HAP-1 (cell line): ENCODE measurements at regions not wholly inside any gene's neighbourhood (a gene's known extent, or its start where the extent isn't known, plus 50 kb on each side); places are given as distances from the start of the nearest gene placed in this dataset.
A peak's percentile ranks its signal among the peaks of the same experiment; 100 is the strongest.

ENCODE experiments used
- DNase-seq, 2 experiments: peaks; one replicate each; pipeline ENCODE4 v3.0.0-alpha.2; 2016 to 2020; ENCODE audit warnings: low spot score in 2 of 2
- H3K27me3 ChIP-seq: fragments of 250-450 bp; sonication (Bioruptor Pico); 2 replicates; pipeline ENCODE4 v1.5.1; 2020; ENCODE audit warnings: low read depth, mild to moderate bottlenecking, moderate library complexity
- H3K36me3 ChIP-seq: fragments of 250-450 bp; sonication (Bioruptor Pico); replicated peaks from 2 replicates; pipeline ENCODE4 v1.5.1; 2020; ENCODE audit warnings: mild to moderate bottlenecking
- H3K4me1 ChIP-seq: fragments of 250-450 bp; sonication (Bioruptor Pico); 2 replicates; pipeline ENCODE4 v1.5.1; 2020; ENCODE audit warnings: mild to moderate bottlenecking
- H3K4me3 ChIP-seq: fragments of 250-450 bp; sonication (Bioruptor Pico); 2 replicates; pipeline ENCODE4 v1.5.1; 2020; ENCODE audit warnings: mild to moderate bottlenecking, moderate library complexity
- H3K9me3 ChIP-seq: fragments of 250-450 bp; sonication (Bioruptor Pico); 2 replicates; pipeline ENCODE4 v1.5.1; 2020; ENCODE audit warnings: mild to moderate bottlenecking, moderate library complexity
- in situ Hi-C: fragments of 300-500 bp; cut with MboI; formaldehyde crosslinking; loops from 3 replicates; pipeline ENCODE4 v1.14.3; 2020; ENCODE audit warnings: low sequenced_read_pairs, inconsistent platforms, mixed read lengths

GRCh38 chr6:156310701-156311100 lies 466.5 kb upstream of the ARID1B start:
- Histone ChIP-seq H3K27me3 (no peaks in the 10 kb centered on the region), H3K4me3 (no peak overlapping the region), H3K9me3 (no peaks in the 10 kb centered on the region), H3K36me3 (no peaks in the 10 kb centered on the region), H3K4me1 (peaks cover 8% of the 10 kb centered on the region)
- no peak for DNase-seq
- in situ Hi-C loops = no loop called here

- in situ Hi-C loops = no loop called here
- H3K4me3 ChIP-seq = no peak overlapping the region
- H3K36me3 ChIP-seq = no peaks in the 10 kb centered on the region
- DNase-seq = no peak
- H3K9me3 ChIP-seq = no peaks in the 10 kb centered on the region
- no peaks in the 10 kb centered on the region for H3K27me3 ChIP-seq
- H3K4me1 ChIP-seq = peaks cover 8% of the 10 kb centered on the region
Measured at GRCh38 chr6:156309017-156309416, 468.2 kb upstream of the ARID1B start.

- in situ Hi-C loops = no loop called here
Measured at GRCh38 chr6:156308604-156309003, 468.6 kb upstream of the ARID1B start.

DNA sequence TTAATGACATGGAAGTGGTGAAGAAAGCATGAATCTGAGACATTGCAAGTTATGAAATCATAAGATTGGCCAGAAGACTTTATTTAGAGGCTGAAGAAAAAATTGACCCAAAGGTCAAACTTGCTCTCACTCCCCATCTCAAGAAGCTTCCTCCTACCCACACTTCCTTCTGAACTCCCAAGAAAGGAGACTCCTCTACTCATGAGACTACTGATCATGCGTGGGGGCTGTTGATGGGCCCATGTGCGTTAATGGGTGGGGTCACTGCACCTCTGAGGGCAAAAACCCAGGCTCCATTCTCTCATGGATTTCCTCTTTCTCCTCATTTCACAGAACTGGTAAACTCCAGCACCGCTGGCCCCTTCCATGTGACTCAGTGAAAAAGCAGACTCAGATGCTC lies 470.6 kb upstream of the ARID1B start:
- in situ Hi-C loops = no loop called here
- no peak overlapping the region for H3K4me3 ChIP-seq
- H3K27me3 ChIP-seq = no peaks in the 10 kb centered on the region
- H3K36me3 ChIP-seq = no peaks in the 10 kb centered on the region
- no peak for DNase-seq
- peaks cover 8% of the 10 kb centered on the region for H3K4me1 ChIP-seq
- H3K9me3 ChIP-seq = no peaks in the 10 kb centered on the region

More at GRCh38 chr6:156308604-156309003, 468.6 kb upstream of the ARID1B start:
- Histone ChIP-seq H3K4me3 (no peak overlapping the region), H3K27me3 (no peaks in the 10 kb centered on the region), H3K4me1 (peaks cover 8% of the 10 kb centered on the region), H3K9me3 (no peaks in the 10 kb centered on the region), H3K36me3 (no peaks in the 10 kb centered on the region)
- no peak for DNase-seq

DNA sequence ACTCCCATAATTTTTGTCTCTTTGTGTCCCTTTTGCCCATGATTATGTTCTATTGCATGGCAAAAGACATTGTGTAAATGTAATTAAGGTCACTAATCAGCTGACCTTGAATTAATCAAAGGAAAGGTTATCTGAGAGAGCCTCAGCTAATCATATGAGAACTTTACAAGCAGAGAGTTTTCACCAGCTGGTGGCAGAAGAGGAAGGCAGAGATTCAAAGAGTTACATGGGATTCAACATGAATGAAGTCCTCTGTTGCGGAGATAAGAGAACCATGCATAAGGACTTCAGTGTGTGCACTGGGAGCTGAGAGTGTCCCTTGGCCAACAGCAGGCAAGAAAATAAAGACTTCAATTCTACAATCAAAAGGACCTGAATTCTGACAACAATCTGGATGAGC lies 494.1 kb upstream of the ARID1B start:
- no peaks in the 10 kb centered on the region for H3K9me3 ChIP-seq
- H3K36me3 ChIP-seq = no peaks in the 10 kb centered on the region
- in situ Hi-C loops = no loop called here
- DNase-seq = no peak
- peaks cover 5% of the 10 kb centered on the region for H3K4me1 ChIP-seq
- H3K27me3 ChIP-seq = no peaks in the 10 kb centered on the region
- no peak overlapping the region for H3K4me3 ChIP-seq

- Histone ChIP-seq H3K27me3 (no peaks in the 10 kb centered on the region), H3K9me3 (no peaks in the 10 kb centered on the region), H3K36me3 (no peaks in the 10 kb centered on the region), H3K4me1 (peaks cover 5% of the 10 kb centered on the region), H3K4me3 (no peak overlapping the region)
- in situ Hi-C loops = no loop called here
- peak in 1 of 2 experiments; percentile 10 for DNase-seq
Measured at GRCh38 chr6:156282087-156282486, 495.1 kb upstream of the ARID1B start.

DNA sequence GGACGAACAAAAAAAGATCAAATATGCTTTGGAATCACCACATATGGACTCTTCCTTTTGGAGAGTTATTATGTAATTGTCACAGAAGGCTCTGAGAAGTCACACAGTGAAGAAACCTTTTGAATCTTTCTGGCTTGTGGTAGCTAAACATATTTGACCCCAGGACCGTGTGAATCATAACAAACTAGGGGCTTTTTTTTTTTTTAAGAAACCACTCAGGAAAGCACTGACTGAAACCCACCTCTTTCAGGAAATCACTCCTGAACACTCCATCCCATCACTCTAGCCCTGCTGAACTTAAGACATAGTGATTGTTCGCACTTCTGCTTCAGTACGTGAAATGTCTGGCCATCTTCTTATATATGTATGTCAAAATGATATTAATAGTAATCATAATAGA lies 495.9 kb upstream of the ARID1B start:
- DNase-seq = no peak
- in situ Hi-C loops = no loop called here
- Histone ChIP-seq H3K9me3 (no peaks in the 10 kb centered on the region), H3K36me3 (no peaks in the 10 kb centered on the region), H3K4me3 (no peak overlapping the region), H3K27me3 (no peaks in the 10 kb centered on the region), H3K4me1 (peaks cover 7% of the 10 kb centered on the region)

DNA sequence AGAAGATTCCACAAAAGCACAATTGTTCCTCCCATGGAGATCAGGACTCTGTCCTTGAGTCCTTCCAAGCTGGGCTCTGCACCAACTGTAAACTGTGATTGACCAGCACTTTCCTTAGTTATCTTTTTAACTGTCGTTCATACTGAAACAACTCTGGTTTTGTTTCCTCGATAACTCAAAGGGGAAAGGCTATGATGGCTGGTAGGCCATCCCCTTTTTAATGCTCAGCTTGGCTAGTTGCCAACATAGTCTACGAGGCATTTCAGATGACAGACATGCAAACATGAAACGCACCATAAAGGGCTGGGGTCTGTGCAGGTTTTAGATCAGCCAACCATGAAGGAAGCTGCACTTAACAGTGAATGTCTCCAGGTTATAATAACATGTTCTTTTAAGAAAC lies 497.1 kb upstream of the ARID1B start:
- DNase-seq = no peak
- Histone ChIP-seq H3K36me3 (no peaks in the 10 kb centered on the region), H3K4me3 (no peak overlapping the region), H3K27me3 (no peaks in the 10 kb centered on the region), H3K4me1 (peaks cover 7% of the 10 kb centered on the region), H3K9me3 (no peaks in the 10 kb centered on the region)
- in situ Hi-C loops = no loop called here

- in situ Hi-C loops = no loop called here
- no peaks in the 10 kb centered on the region for H3K36me3 ChIP-seq
- H3K4me3 ChIP-seq = no peak overlapping the region
- no peak for DNase-seq
- peaks cover 7% of the 10 kb centered on the region for H3K4me1 ChIP-seq
- no peaks in the 10 kb centered on the region for H3K9me3 ChIP-seq
- H3K27me3 ChIP-seq = no peaks in the 10 kb centered on the region
Measured at GRCh38 chr6:156279261-156279969, 497.8 kb upstream of the ARID1B start.

DNA sequence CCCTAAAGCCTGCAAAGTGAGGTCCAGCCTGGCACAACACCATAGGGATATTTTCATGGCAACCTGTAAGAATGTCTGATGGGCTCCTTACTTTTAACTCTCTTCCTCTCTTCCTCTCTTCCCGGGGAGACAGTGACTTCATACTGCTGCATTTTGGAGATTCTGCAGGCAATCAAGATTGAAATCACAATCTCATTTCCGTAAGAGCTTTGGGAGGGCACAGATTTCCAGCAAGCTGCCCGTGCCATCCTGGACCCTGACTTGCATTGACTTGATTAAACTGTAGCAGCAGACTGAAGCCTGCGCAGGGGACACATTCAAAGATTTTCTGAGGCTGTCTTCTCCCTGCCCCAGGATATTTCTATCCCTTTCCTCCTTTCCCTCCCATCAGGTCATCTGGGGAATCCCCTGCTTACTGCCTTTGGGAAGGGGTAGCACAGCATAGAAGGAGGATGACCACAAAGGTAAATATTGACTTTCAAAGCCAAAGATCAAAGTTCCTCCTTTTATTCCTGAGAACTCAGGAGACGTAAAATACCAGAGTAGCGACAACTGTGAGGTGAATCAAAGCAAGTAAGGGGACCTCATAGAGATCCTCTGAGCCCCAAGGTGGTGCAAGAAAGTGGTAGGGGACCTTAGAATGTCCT lies 504.0 kb upstream of the ARID1B start:
- H3K4me3 ChIP-seq = no peak overlapping the region
- DNase-seq = no peak
- H3K36me3 ChIP-seq = no peaks in the 10 kb centered on the region
- H3K9me3 ChIP-seq = no peaks in the 10 kb centered on the region
- in situ Hi-C loops = no loop called here
- no peaks in the 10 kb centered on the region for H3K27me3 ChIP-seq
- H3K4me1 ChIP-seq = peaks cover 2% of the 10 kb centered on the region; the same call in 1 of the 2 replicates

GRCh38 chr6:156269751-156270369 lies 507.3 kb upstream of the ARID1B start:
- in situ Hi-C loops = no loop called here
- Histone ChIP-seq H3K9me3 (no peaks in the 10 kb centered on the region), H3K4me3 (no peak overlapping the region), H3K27me3 (no peaks in the 10 kb centered on the region), H3K4me1 (no peaks in the 10 kb centered on the region), H3K36me3 (no peaks in the 10 kb centered on the region)
- DNase-seq = no peak

DNA sequence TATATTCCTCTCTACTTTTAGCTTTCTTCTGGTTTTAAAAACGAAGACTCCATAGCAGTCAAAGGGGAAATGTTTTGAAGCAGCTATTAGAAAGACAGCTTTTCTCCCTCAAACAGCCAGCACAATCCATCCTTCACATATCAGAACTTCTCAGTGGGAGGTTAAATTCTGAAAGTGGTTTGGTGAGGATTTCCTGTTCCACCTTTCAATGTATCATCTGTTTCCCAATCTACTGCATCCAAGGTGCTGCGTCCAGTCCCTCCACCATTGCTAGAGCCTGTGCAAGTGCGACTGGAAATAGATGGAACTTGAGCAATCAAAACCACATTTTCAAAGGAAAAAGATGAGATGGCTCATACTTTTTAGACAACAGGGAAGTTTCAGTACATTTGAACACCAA lies 508.3 kb upstream of the ARID1B start:
- no peaks in the 10 kb centered on the region for H3K9me3 ChIP-seq
- no peak overlapping the region for H3K4me3 ChIP-seq
- no peaks in the 10 kb centered on the region for H3K4me1 ChIP-seq
- no peak for DNase-seq
- in situ Hi-C loops = no loop called here
- no peaks in the 10 kb centered on the region for H3K27me3 ChIP-seq
- H3K36me3 ChIP-seq = no peaks in the 10 kb centered on the region

- no peak for DNase-seq
- no peaks in the 10 kb centered on the region for H3K36me3 ChIP-seq
- in situ Hi-C loops = no loop called here
- H3K27me3 ChIP-seq = no peaks in the 10 kb centered on the region
- H3K4me1 ChIP-seq = no peaks in the 10 kb centered on the region
- H3K4me3 ChIP-seq = no peak overlapping the region
- H3K9me3 ChIP-seq = no peaks in the 10 kb centered on the region
Measured at GRCh38 chr6:156262014-156262413, 515.2 kb upstream of the ARID1B start.

DNA sequence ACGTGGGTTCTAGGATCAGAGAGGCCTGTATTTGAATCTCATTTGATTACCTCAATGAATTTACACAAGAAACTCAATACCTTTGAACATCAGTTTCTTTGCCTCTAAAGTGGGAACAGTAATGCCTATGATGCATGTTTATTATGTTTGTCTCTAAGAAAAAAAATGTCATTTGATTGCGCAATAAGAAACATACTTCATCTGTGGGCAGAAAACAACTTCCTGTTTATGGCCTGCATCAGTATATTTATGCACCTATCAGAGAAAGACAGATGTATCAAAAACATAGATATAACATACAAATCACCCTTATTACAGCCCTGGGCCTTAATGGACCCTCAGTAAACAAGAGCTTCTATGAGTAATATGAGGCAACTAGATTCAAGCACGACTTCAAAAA lies 516.4 kb upstream of the ARID1B start:
- no peak for DNase-seq
- no peaks in the 10 kb centered on the region for H3K9me3 ChIP-seq
- H3K4me3 ChIP-seq = no peak overlapping the region
- in situ Hi-C loops = no loop called here
- no peaks in the 10 kb centered on the region for H3K4me1 ChIP-seq
- H3K36me3 ChIP-seq = no peaks in the 10 kb centered on the region
- no peaks in the 10 kb centered on the region for H3K27me3 ChIP-seq
